Limb (tissue), 2 donors: ENCODE measurements at regions not wholly inside any gene's neighbourhood (a gene's known extent, or its start where the extent isn't known, plus 50 kb on each side); places are given as distances from the start of the nearest gene placed in this dataset.

Source experiments
- DNase-seq, 2 donors: peaks; one replicate each; pipeline ENCODE4 v3.0.0-alpha.2; 2016; ENCODE audit errors: extremely low spot score in 2 of 2

- no peak for DNase-seq
Measured at GRCh38 chr12:127750076-127750840, 516.7 kb upstream of the TMEM132C start.

DNA sequence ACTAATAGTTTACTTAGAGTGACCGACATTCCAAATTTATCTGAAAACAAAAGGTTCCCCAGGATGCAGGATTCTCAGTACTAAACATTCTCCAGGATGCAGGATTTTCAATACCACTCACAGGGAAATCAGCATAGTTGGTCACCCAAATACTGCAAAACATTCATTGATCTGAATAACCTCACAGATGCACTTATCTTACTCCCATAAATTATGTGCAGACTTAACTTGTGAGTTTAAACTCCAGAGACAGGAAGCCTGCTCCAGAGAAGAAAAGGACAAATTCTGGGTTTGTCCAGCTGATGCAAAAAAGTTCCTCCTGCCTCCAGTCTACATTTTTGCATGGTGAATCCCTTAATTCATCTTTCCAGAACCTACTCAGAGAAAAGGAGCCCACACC is 514.2 kb upstream of the TMEM132C start:
- DNase-seq: no peak

DNA sequence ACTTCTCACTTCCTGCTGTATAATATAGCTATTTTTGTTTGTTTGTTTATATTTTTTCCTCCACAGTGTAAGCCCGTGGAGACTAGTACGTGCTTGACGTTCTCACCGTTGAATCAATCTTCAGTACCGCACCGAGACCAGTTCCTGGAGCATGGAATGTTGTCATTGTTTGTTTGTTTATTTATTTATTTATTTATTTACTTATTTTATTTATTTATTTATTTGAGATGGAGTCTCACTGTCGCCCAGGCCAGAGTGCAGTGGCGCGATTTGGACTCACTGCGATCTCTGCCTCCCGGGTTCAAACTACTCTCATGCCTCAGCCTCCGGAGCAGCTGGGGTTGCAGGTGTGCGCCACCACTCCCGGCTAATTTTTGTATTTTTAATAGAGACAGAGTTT is 506.6 kb upstream of the TMEM132C start:
- DNase-seq: no peak

GRCh38 chr12:127760996-127761395 is 506.0 kb upstream of the TMEM132C start:
- no peak for DNase-seq

- no peak for DNase-seq
Measured at GRCh38 chr12:127761880-127762279, 505.1 kb upstream of the TMEM132C start.

- no peak for DNase-seq
Measured at GRCh38 chr12:127767656-127768055, 499.3 kb upstream of the TMEM132C start.

DNA sequence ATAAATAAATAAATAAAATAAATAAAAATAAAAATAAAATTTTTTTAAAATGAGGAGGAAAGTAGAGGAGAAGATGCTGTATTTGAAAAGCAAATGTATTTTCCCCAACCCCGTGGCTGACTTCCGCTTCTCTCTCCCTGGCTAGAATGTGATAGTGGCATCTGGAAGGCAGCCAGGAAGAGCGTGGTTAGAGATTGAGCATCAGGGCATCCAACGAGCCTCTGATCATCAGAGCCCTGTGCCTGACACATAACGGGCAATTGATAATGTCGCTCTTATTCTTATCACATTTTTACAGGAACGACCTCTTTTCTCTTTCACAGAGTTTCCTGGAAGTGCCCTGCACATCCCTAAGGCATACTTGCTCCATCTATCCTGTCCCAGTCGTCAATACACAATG is 496.9 kb upstream of the TMEM132C start:
- DNase-seq: no peak

GRCh38 chr12:127771546-127771945 is 495.4 kb upstream of the TMEM132C start:
- no peak for DNase-seq

- no peak for DNase-seq
Measured at GRCh38 chr12:127773520-127773919, 493.4 kb upstream of the TMEM132C start.

- DNase-seq: no peak
Measured at GRCh38 chr12:127774828-127775227, 492.1 kb upstream of the TMEM132C start.

DNA sequence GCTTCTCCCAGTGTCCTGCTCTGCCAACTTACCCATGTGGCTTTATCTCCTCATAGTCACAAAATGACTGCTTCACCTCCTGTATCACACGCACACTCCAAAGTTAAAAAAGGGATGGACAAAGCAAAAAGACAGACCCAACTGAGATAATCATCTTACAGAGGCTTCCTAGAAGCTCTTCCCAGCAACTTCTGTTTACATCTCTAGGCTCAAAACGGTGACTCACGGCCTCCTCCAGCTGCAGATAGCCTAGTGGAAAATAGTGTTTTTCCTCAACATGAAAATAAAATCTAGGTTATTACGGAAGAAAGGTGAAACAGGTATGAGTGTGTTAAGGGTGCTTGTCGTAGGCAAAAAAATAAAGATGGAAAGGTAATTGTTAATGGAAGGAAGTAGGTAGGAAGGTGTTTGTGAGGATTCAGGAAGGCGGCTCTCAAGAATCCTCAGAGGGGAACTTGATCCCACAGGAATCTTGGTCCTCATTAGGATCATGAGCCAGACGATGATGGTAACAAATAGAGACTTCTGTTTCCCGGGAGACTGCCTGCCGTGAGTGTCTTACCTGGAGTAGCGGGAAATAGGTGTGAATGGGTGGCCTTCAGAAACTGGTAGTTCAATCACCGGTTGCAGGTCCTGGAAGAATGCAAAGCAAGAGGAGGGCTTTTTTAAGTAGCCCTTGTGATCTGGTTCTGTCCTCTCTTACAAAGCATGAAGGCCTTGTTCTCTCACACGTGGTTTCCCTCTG is 487.5 kb upstream of the TMEM132C start:
- no peak for DNase-seq

- DNase-seq: no peak
Measured at GRCh38 chr12:127780881-127781280, 486.1 kb upstream of the TMEM132C start.

DNA sequence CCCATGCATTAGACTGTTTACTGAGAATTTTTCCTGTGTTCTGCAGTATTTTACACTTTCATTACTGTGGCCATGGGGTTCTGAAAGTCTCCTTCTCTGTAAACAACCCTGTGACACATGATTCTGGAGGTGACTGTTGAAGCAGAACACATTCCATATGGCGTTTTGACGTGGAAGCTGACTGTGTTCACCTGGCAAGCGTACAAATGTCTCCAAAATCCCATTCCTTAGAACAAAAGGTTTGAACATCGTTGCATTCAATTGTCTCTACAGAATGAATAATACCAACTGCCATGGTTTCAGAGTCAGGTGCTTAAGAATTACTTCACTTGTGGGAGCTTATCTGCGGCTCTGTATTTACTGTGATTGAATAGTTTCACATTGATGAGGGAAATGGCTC is 485.6 kb upstream of the TMEM132C start:
- no peak for DNase-seq

DNA sequence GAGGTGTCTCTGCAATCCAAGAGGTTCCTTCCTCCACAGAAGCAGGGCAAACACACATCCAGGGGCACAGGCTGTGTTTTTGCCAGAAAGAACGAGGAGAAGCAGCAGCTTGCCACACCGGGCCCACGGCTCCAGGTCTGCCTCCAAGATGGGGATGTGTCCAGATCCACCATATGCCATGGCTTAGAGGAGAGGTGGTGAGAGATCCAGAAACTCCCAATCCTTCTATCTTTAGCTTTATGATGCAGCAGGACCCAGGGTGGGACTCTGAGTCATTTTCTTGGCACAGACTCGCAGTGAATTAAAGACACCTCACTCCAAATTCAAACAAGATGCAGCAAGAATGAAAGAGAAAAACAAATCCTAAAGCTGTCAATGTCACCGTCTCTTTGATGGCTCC is 481.4 kb upstream of the TMEM132C start:
- DNase-seq: no peak

GRCh38 chr12:127785986-127786590 is 480.9 kb upstream of the TMEM132C start:
- DNase-seq: no peak

GRCh38 chr12:127787544-127787943 is 479.4 kb upstream of the TMEM132C start:
- no peak for DNase-seq

GRCh38 chr12:127790376-127790775 is 476.6 kb upstream of the TMEM132C start:
- no peak for DNase-seq

GRCh38 chr12:127791217-127791616 is 475.8 kb upstream of the TMEM132C start:
- DNase-seq: no peak

- no peak for DNase-seq
Measured at GRCh38 chr12:127797918-127798317, 469.1 kb upstream of the TMEM132C start.

GRCh38 chr12:127802271-127802670 is 464.7 kb upstream of the TMEM132C start:
- no peak for DNase-seq

GRCh38 chr12:127803545-127803944 is 463.4 kb upstream of the TMEM132C start:
- no peak for DNase-seq

DNA sequence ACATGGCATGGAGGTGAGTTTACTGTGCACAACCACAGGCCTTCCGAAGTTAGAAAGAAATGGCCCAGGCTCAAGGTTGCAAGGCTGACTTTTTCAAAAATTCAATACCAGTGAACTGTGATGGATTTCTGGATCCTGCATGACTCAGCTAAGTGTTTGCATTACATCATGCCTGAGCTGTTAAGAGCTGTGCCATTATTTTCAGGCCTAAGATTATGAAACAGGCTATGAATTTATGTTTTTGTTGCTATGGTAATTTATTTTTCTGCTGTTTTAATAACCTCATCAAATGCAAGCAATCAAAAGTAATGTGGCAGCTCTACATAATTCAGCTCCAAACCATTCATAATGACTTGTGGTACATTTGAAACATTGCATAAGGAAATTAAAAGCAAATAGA is 457.7 kb upstream of the TMEM132C start:
- DNase-seq: peak in 1 of 2 donors; percentile 69

DNA sequence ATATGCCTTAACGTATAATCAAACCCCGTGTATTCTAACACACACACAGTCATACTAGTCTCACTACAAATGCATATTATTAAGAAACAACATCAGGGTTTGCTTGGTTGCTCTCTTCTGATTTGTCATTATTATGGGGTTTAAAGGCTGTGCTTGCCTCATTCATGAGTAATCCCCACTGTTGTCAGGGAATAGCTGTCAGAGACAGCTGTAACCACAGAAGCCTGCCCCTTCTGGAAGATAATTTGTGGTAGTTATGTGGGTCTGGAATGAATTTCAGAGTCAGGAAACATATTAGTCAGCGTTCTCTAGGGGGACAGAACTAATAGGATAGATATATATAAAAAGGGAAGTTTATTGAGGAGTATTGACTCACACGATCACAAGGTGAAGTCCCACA is 456.9 kb upstream of the TMEM132C start:
- peak in 1 of 2 donors; percentile 75 for DNase-seq
